ENCODE measurements at regions not wholly inside any gene's neighbourhood (a gene's known extent, or its start where the extent isn't known, plus 50 kb on each side); places are given as distances from the start of the nearest gene placed in this dataset.

- Histone ChIP-seq H3K9ac (ENCODE audit: control insufficient read depth, insufficient read depth, low read length) (no peak overlapping the region), H3K79me2 (ENCODE audit: control insufficient read depth, insufficient read depth, low read length) (no peaks in the 10 kb centered on the region), H3K27ac (ENCODE audit: control insufficient read depth, insufficient read depth) (no peak overlapping the region), H4K20me1 (ENCODE audit: control insufficient read depth, insufficient read depth) (no peaks in the 10 kb centered on the region), H2AFZ (ENCODE audit: control insufficient read depth, low read depth, low read length) (no peak overlapping the region), H3K9me3 (replicated peaks; ENCODE audit: control insufficient read depth, insufficient read depth, low read length) (no peaks in the 10 kb centered on the region), H3K4me2 (ENCODE audit: control insufficient read depth, insufficient read depth) (no peak overlapping the region), H3K36me3 (ENCODE audit: control insufficient read depth in 2 of 2, insufficient read depth in 2 of 2, low read length in 1 of 2) (no peaks in the 10 kb centered on the region), H3K4me1 (ENCODE audit: control insufficient read depth, insufficient read depth, low read length) (no peaks in the 10 kb centered on the region), H3K27me3 (replicated peaks in 1 of 2; ENCODE audit: control insufficient read depth in 2 of 2, insufficient read depth in 2 of 2, low read length in 1 of 2) (no peaks in the 10 kb centered on the region), H3K4me3 (no peak overlapping the region)
- ChIA-PET CTCF (no interaction called here), POLR2A (no interaction called here), RAD21 (ENCODE audit: unreplicated experiment) (no interaction called here), SMC1A (ENCODE audit: uncharacterized antibody, unreplicated experiment) (no interaction called here)
- ATAC-seq (no peak), FAIRE-seq (no peak), DNase-seq (ENCODE audit: low read depth, low spot score) (no peak)
- WGBS (ENCODE audit: insufficient coverage, insufficient replicate concordance, low lambda C conversion rate, missing lambda C conversion rate): 7% methylated on average over 1 of the region's 1 CpG
- TF ChIP-seq MLLT1 (IDR thresholded peaks at IDR 0.05): no peak
- no peak for TF ChIP-seq HCFC1 (IDR thresholded peaks at IDR 0.05; ENCODE audit: low read length)
- no peak for TF ChIP-seq RCOR1 (conservative IDR thresholded peaks at IDR 0.05; ENCODE audit: low read depth, low read length)
- no peak for TF ChIP-seq PAX5 (IDR thresholded peaks at IDR 0.05; ENCODE audit: borderline replicate concordance, low read depth, low read length)
- no peak for TF ChIP-seq BRCA1 (IDR thresholded peaks at IDR 0.05; ENCODE audit: low read depth, low read length)
- TF ChIP-seq FOS (IDR thresholded peaks at IDR 0.05; ENCODE audit: borderline replicate concordance, extremely low read depth, insufficient read length): no peak
- TF ChIP-seq ZBTB11 (CRISPR knock-in tag; IDR thresholded peaks at IDR 0.05): no peak
- TF ChIP-seq EGR1 (IDR thresholded peaks at IDR 0.05; ENCODE audit: borderline replicate concordance in 1 of 2, low read depth in 2 of 2, low read length in 2 of 2): no peak
- TF ChIP-seq BHLHE40 (IDR thresholded peaks at IDR 0.05; ENCODE audit: borderline replicate concordance in 1 of 2, low read depth in 2 of 2, low read length in 1 of 2): no peak
- no peak for TF ChIP-seq CEBPB (IDR thresholded peaks at IDR 0.05; ENCODE audit: borderline replicate concordance in 1 of 2, low read depth in 2 of 2, low read length in 2 of 2)
- no peak for TF ChIP-seq PAX8 (IDR thresholded peaks at IDR 0.05)
- no peak for TF ChIP-seq KAT2A (conservative IDR thresholded peaks at IDR 0.05; ENCODE audit: control insufficient read depth, low read depth, low read length)
- in situ Hi-C loops (cut with MboI): no loop called here
- intact Hi-C loops (cut with micrococcal nuclease; ENCODE audit: unreplicated experiment): no loop called here
- no TSS peak for BruUV-seq (replicated peaks)
Observed at GRCh38 chr3:28761375-28761774, 412.8 kb upstream of the AZI2 start.

Measured in GM12878 (cell line).